ENCODE measurements at regions not wholly inside any gene's neighbourhood (a gene's known extent, or its start where the extent isn't known, plus 50 kb on each side); places are given as distances from the start of the nearest gene placed in this dataset.

GRCh38 chr3:59368900-59369675 is 319.3 kb upstream of the CFAP20DC start:
- TF ChIP-seq POLR2AphosphoS5 (IDR thresholded peaks at IDR 0.05; ENCODE audit: insufficient read depth in 1 of 2, low read depth in 1 of 2) (no peak), POLR2A (IDR thresholded peaks at IDR 0.05) (no peak)
- TF ChIP-seq, protein P1, sequence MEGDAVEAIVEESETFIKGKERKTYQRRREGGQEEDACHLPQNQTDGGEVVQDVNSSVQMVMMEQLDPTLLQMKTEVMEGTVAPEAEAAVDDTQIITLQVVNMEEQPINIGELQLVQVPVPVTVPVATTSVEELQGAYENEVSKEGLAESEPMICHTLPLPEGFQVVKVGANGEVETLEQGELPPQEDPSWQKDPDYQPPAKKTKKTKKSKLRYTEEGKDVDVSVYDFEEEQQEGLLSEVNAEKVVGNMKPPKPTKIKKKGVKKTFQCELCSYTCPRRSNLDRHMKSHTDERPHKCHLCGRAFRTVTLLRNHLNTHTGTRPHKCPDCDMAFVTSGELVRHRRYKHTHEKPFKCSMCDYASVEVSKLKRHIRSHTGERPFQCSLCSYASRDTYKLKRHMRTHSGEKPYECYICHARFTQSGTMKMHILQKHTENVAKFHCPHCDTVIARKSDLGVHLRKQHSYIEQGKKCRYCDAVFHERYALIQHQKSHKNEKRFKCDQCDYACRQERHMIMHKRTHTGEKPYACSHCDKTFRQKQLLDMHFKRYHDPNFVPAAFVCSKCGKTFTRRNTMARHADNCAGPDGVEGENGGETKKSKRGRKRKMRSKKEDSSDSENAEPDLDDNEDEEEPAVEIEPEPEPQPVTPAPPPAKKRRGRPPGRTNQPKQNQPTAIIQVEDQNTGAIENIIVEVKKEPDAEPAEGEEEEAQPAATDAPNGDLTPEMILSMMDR (IDR thresholded peaks at IDR 0.05), result no peak

Measured in vagina (tissue), 2 donors.